SKM-1 treated with dmso at 0.1 percent for 144 hours (cell line): ENCODE measurements at regions not wholly inside any gene's neighbourhood (a gene's known extent, or its start where the extent isn't known, plus 50 kb on each side); places are given as distances from the start of the nearest gene placed in this dataset.
"Not testable (repeated sequence)": the region's sequence is repeated elsewhere in the genome, so short reads cannot be mapped to it uniquely, and the experiment has no call there.

Experiments
- DNase-seq: peaks from one replicate; lab custom pipeline; 2025; ENCODE audit not compliant: unreplicated experiment; lab: John Stamatoyannopoulos, UW

DNA sequence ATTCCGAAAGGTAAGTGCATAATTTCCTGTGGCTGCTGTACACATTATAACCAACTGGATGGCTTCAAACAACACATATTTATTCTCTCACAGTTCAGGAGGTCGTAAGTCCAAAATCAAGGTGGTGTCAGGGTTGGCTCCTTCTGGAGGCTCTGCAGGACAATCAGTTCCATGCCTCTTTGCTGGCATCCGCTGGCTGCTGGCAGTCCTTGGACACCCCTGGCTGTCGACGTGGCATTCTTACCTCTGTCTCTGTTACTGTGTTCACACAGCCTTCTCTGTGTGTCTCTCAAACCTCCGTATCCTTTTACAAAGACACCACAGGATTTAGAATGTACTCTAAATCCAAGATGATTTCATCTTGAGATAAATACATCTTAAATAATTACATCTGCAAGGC is 398.8 kb upstream of the ATP10A start:
- DNase-seq, result no peak

DNA sequence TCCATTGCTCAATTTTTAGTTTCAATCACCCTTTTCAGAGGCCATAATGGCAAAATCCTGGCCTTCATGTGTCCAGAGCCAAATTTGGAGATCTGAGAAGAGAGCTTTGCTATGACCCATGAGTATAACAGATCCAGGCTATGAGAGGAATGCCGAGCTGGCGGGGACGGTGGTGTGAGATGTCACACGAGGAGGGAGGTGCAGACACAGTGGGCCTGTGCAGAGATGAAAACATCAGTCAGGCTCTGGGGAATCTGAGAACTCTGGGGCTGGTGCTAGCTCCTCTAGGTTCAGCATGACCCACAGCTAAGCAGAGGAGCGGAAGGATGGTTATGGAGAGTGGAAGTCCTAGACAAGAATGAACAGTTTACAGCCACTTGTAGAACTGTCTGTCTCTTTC is 398.3 kb upstream of the ATP10A start:
- no peak for DNase-seq

DNA sequence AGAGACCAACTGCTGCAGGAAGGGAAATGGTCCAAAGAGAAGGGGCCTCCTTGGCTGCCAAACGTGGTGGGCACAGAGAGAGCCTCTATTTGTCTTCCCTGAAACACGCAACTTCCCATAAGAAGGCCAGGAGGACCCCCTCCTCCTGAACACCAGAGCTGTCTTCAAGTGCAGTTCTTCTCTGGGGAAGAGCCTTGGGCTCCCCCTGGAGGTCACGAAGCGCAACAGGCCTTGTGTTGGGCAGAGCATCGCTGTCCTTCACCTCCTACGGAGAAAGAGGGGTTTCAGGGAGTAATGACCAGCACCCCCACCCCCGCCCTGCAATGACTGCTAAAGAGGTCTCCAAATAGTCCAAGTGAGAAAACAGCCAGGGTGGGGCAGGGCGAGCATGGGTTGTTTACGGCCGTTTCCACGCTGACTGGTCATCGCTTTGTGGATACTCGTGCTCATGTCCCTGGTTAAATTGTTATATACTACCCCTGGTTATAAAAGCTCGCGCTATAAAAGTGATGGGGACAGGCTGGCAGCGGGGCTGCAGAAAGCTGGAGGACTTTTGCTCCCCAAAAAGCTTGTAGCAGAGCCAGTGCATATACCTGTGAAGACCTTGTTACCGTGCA is 397.5 kb upstream of the ATP10A start:
- peak; percentile 18 for DNase-seq

DNA sequence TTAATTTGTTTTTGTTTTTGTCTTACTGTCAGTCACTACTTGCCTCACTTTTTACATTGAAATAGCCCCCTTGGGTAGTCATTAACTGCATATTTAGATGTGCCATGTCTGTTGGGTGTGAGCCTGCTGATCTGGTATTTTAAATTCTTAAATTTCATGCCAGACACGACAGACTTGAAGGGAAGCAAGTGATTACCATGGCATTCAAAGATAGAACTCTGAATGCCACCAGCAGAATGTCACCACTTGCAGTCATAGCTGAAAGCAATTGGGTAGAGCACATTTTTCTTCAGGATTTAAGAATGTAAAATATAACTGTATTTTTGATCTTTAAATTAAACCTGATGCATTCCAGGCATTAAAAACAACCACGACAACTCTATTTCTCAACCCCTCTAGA is 396.5 kb upstream of the ATP10A start:
- DNase-seq, result no peak

DNA sequence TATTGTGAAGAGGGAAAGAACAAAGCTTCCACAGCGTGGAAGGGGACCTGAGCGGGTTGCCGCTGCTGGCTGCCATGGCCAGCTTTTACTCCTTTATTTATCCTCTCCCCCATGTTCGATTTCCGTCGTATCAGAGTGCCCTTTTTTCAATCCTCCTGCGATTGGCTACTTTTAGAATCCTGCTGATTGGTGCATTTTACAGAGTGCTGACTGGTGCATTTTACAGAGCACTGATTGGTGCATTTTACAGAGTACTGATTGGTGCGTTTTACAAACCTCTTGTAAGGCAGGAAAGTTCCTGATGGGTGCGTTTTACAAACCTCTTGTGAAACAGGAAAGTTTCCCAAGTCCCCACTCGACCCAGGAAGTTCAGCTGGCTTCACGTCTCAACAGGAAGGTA is 381.7 kb upstream of the ATP10A start:
- not testable (repeated sequence) for DNase-seq

DNA sequence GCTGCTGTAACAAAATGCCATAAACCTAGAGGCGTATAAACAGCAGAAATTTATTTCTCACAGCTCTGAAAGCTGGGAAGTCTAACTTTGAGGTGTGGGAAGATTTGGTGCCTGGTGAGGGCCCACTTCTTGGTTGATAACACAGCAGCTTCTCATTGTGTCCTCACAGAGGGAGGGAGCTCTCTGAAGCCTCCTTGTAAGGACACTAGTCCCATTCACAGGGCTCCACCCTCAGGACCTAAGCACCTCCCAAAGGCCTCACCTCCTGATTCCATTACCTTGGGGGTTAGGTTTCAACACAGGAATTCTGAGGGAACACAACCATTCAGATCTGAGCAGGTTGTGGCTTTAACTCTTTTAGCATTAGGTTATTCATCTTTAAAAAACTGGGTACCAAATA is 380.3 kb upstream of the ATP10A start:
- DNase-seq, result no peak

DNA sequence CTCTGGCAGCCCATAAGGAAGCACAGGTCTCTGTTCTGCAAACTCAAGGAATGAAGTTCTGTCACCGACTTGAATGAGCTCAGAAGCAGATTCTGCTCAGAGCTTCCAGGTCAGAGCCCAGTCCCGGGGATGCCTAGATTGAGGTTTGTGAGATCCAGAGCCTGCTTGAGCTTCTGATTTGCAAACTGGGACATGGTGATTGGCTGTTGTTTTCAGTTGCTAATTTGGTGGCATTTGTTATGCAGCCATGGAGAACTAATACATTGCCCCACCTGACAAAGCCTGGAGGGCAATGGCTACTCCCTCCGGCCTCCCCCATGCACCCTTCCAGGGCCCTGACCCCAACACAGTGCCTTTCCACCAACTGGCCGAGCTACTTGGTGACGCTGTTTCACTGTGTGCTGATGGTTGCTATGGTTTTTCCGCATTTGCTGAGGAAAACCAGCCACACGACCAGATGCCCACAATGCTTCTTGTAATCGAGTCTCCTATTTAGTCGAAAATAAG is 379.5 kb upstream of the ATP10A start:
- DNase-seq, result no peak

DNA sequence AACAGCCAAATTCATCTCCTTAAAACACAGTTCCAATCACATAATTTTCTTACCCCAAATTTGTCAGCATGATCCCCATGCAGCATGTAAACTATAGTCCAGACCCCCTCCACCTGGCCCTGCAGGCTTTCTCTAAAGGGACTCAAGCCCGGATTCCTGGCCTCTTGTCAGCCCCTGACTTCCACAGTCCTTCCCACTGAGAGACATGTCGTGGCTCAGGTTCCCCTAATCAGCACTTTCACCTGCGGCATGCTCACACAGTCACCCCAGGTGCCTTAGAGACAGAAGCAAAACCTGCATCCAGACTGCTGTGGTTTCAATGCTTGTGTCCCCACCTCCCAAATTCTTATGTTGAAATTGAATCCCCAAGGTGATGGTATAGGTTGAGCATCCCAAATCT is 372.7 kb upstream of the ATP10A start:
- DNase-seq, result no peak

DNA sequence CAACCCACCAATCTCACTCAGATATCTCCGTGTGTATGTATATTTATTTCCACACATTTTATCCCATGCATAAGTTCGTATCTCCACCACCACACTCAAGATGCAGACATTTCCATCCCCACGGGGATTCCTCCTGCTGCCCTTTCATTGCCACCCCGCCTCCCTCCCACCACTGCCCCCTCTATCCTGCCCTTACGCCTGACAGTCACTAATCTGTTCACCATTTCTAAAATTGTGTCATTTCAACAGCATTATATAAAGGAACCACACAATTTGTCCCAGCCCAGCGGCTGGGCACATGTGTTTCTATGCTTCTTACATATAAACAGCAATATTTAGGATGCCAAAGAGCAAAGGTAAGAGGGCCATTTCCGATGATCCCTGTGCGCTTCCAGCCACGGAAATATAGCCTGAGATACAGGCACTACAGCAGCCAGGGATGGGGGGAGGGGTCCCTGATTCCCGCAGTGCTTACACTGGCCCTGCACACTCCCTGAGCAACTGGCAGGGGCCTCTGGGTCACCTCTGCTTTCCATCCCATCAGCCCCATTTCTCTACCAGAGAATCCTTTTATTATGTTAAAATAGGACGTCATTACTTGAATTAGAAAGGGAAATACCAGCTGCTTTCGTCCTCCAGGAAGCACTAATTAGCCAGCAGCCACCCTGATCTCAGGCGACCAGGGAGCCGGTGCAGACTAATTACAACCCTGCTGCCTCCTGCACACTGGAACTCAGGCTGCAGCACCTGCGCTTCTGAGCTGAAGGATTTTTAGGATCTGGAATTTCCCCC is 372.0 kb upstream of the ATP10A start:
- DNase-seq, result no peak

DNA sequence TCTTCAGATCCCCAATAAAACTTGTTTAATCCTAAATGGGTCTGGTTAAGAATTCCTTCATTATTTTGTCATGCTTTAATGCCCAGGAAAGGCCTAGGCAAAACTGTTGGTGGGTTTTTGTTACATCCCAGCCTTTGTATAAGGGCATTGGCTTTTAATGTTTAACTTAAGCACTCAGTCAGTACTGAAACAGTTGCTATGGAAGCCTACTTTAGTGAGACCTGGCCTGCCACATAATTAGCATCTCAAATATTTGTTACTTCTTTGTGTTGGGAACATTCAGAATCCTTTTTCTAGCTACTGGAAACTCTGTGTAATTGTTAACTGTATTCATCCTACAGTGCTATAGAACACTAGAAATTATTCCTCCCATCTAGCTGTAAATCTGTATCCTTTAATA is 369.6 kb upstream of the ATP10A start:
- DNase-seq, result no peak

DNA sequence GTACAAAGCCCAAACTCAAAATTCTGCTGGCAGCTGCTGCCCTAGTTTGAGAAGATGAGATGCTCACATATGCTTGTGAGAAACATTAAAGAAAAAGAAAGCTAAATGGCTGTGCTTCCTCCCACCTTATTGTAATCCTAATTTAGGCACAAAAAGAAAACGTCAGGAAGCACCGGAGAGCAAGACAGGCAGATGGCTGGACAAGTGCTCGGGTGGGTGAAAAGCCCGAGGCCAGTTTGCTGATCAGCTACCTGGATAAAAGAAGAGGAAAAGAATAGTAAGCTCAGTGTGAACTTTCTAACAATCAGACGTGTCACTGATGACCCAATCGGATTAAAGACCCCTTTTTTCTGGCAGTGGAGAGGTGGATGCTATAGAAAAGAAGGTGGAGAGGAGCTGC is 368.0 kb upstream of the ATP10A start:
- no peak for DNase-seq

DNA sequence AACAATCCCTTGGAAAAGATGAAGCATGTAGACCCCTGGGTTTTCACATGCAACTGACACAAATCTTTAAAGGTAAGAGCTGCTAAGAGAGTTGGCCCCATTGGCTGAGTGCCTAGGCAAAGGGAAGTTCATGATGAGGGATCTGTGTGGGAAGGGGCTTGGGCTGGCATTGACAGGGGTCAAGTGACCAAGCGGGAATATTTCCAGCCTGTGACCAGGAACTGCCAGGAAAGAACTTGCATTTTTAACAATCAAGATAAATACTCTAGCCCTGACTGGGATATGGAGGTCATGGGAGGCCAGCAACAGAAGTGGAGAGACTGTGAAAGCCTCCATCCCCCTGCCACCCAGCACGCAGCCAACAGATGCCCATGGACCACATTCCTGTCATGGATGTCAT is 361.1 kb upstream of the ATP10A start:
- DNase-seq, result no peak

DNA sequence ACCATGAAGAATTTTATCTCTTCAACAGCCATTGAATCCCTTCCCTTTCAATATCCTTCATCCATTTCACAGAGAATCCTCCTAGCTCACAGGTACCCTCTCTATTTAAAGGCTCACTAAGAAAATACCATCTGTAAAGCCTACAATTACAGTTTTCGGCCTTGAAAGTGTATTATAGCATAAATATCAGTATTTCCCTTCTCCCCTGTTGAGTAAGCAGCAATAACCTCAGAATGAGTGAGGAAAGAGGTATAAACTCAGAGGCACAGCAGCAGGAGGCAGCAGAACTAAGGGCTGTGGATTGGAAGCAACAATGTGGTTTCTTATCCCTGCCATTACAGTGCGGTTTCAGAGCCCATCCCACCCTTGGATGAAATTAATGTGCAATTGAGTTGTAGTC is 360.6 kb upstream of the ATP10A start:
- no peak for DNase-seq

DNA sequence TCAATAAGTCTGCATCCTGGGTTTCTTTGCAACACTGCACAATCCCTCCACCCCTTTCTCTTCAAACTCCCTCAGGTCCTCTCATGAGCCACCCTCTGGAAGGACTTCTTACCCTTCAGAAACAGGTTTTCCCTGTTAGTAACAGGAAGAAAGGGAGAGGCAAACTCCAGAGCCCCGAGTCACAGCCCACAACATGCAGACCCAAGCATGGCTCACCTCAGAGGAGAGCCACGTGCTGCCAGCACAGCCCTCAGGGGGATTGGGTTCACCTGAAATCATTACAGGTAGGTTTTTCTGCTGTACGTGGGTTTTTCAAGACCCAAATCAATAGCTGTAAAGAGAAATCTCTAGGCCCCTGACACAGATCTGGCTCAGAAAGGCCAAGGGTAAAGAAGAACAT is 359.7 kb upstream of the ATP10A start:
- DNase-seq, result no peak

DNA sequence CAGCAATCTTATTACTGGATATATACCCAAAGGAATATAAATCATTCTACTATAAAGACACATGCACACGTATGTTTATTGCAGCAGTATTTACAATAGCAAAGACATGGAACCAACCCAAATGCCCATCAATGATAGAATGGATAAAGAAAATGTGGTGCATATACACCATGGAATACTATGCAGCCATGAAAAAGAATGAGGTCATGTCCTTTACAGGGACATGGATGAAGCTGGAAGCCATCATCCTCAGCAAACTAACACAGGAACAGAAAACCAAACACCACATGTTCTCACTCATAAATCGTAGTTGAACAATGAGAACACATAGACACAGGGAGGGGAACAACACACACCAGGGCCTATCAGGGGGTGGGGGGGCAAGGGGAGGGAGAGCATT is 353.9 kb upstream of the ATP10A start:
- DNase-seq, result not testable (repeated sequence)

DNA sequence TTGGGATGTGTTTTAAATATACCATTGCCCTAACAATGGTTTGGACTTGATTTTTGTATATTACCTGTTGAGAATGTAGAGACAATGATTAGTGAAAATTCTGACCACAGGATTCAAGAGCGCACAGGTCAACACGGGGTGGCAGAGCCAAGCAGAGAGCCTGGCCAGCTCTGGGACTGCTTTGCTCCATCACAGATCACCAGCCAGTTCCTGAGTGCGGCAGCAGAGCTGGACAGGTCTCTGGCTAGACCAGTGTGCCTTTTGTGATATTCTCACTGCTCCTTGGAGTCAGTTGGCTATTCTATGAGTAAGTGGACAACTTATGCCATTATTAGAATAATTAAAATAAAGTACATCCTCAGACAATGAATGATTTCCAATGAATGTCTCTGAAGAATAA is 351.2 kb upstream of the ATP10A start:
- DNase-seq, result no peak

DNA sequence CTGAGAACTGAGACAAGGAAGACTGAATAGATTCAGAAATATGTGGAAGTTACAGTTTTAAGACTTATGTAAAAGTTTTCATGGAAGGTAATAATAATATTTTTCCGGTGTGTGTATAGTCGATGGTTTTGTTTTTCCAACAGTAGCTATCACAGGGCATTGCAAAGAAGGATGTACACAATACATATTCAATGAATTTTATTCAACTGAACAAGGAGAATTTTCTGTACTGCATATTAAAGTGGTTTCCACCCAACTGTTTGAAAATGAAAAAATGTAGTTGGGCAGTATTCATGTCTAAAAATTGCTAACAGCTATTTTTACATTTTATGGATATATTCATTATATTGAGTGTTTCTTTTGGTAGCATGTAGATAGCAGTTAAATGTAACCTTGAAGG is 350.3 kb upstream of the ATP10A start:
- DNase-seq, result no peak

DNA sequence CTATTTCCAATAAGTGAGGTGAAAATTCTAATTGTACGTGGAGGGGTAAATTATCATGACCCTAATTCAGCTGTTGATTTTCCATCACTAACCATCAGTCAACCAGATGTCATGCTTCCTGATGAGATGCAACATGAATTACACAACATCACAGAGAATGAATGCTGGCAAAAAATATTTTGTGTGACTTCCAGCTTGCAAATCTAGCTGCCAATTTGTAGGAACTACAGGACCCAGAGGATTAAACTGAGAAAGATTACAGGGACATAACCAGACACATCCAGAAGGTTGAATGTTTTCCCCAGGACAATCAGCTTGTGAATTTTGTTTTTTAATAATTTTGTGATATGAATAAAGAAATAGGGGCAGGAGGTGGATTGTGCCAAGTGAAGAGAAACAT is 349.0 kb upstream of the ATP10A start:
- DNase-seq, result no peak

DNA sequence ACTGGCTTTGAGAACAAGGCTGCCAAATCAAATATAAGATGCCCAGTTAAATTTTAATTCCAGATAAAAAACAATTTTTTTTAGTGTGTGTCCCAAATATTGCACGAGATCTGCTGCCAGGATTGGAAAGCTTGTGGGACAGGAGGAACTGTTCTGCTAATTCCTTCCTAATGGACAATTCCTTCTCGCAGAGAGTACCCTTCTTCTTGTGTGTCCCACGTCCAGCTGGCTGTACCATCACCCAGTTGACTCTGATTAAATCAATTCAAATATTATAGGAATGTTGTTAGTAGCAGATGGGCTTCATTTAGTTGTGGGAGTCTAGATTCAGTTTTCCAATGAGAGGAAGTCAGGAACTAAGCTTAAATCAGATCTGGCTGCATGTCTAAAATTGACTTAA is 347.9 kb upstream of the ATP10A start:
- DNase-seq, result no peak

DNA sequence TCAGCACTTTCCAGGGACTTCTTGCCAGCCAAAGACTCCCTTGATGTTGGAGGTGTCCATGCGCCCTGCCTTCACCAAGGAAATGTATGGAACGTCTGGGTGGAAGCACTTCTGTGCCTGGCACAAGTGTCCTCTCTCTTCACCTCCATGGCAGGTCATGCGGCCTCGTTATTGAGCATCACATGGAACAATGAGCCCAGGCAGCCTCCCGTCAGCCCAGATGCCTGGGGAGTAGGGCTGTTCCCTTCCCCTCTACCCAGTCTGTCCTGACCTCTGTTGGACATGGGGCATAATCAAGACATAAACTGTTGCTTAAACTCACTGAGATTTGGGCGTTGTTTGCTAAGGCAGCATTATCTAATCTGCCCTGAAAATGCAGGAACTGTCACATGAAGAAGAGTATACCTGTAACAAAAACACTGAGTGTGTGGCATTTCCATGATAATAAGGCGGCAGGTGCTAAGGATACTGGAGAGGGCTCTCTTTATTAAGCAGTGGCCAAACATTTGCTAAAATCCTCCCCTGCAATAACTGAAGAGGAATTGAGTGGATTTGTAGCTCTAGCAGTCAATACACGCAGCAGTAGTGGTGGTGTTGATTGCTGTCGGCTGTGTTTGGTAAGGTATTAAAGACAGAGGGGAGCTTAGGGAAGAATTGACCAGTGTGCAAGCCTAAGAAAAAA is 338.2 kb upstream of the ATP10A start:
- DNase-seq, result no peak

DNA sequence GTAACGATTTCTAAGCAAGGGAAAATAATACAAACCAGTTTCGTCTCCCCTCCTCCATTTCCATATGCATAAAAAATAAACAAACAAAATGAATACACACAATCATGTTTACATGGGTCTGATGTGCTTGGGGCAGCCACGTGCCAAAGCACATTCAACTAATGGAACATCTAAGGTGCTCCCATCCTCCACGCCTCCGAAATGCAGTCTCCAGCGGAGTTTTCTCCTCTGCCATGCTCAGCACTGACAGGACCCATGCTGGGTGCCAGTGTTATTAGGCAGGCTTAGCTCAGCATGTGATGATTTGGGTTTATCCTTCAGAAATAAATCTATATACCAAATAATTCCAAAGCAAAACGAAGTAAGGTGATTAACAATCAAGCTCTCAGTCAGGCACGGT is 337.3 kb upstream of the ATP10A start:
- no peak for DNase-seq

DNA sequence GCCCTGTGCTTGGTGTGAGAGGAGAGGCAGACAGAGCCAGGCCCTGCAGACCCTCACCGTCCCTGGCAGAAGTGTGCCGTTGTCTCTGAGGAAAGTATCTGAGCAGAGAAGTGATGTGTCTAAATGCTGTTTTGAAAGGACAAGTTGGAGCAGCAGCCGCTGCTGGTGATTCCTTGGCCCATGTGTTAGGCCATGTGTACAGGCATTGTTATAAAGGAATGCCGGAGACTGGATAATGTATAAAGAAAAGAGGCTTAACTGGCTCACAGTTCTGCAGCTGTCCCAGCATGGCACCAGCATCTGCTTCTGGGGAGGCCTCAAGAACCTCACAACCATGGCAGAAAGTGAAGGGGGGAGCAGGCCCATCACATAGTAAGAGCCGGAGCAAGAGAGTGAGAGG is 334.6 kb upstream of the ATP10A start:
- DNase-seq, result no peak
